ENCODE measurements at regions not wholly inside any gene's neighbourhood (a gene's known extent, or its start where the extent isn't known, plus 50 kb on each side); places are given as distances from the start of the nearest gene placed in this dataset.

- in situ Hi-C loops (cut with HindIII; ENCODE audit: low sequenced_read_pairs): no loop called here
- TF ChIP-seq CTCF (IDR thresholded peaks at IDR 0.05; ENCODE audit: low read depth, low read length): peak; percentile 4
These were observed 51.4 kb upstream of the LSM6 start for GRCh38 chr4:146124023-146124680.

GRCh38 chr4:146123231-146123630, 52.3 kb upstream of the LSM6 start:
- H3K4me3 ChIP-seq (ENCODE audit: low read depth, low read length): no peak overlapping the region
- TF ChIP-seq CTCF (IDR thresholded peaks at IDR 0.05; ENCODE audit: low read depth, low read length): no peak
- in situ Hi-C loops (cut with HindIII; ENCODE audit: low sequenced_read_pairs): no loop called here
- no peak for DNase-seq (ENCODE audit: low read depth, low spot score)

More at GRCh38 chr4:146124023-146124680, 51.4 kb upstream of the LSM6 start:
- no peak for DNase-seq (ENCODE audit: low read depth, low spot score)
- H3K4me3 ChIP-seq (ENCODE audit: low read depth, low read length): no peak overlapping the region

GRCh38 chr4:146122398-146122797, 53.1 kb upstream of the LSM6 start:
- H3K4me3 ChIP-seq (ENCODE audit: low read depth, low read length): no peak overlapping the region
- in situ Hi-C loops (cut with HindIII; ENCODE audit: low sequenced_read_pairs): no loop called here
- DNase-seq (ENCODE audit: low read depth, low spot score): no peak

GRCh38 chr4:146121757-146122156, 53.8 kb upstream of the LSM6 start:
- DNase-seq (ENCODE audit: low read depth, low spot score): no peak
- in situ Hi-C loops (cut with HindIII; ENCODE audit: low sequenced_read_pairs): no loop called here
- H3K4me3 ChIP-seq (ENCODE audit: low read depth, low read length): no peak overlapping the region
- no peak for TF ChIP-seq CTCF (IDR thresholded peaks at IDR 0.05; ENCODE audit: low read depth, low read length)

More at GRCh38 chr4:146122398-146122797, 53.1 kb upstream of the LSM6 start:
- TF ChIP-seq CTCF (IDR thresholded peaks at IDR 0.05; ENCODE audit: low read depth, low read length): no peak

GRCh38 chr4:146119845-146120404, 55.6 kb upstream of the LSM6 start:
- in situ Hi-C loops (cut with HindIII; ENCODE audit: low sequenced_read_pairs): no loop called here
- DNase-seq (ENCODE audit: low read depth, low spot score): no peak
- TF ChIP-seq CTCF (IDR thresholded peaks at IDR 0.05; ENCODE audit: low read depth, low read length): no peak
- no peak overlapping the region for H3K4me3 ChIP-seq (ENCODE audit: low read depth, low read length)

- no peak overlapping the region for H3K4me3 ChIP-seq (ENCODE audit: low read depth, low read length)
- no peak for TF ChIP-seq CTCF (IDR thresholded peaks at IDR 0.05; ENCODE audit: low read depth, low read length)
- in situ Hi-C loops (cut with HindIII; ENCODE audit: low sequenced_read_pairs): no loop called here
- no peak for DNase-seq (ENCODE audit: low read depth, low spot score)
These were observed 61.5 kb upstream of the LSM6 start for GRCh38 chr4:146114066-146114465.

Data from astrocyte of the spinal cord (primary cell).